Fibroblast of mammary gland (primary cell): ENCODE measurements at regions not wholly inside any gene's neighbourhood (a gene's known extent, or its start where the extent isn't known, plus 50 kb on each side); places are given as distances from the start of the nearest gene placed in this dataset.

Experiments
- DNase-seq: peaks from one replicate; pipeline ENCODE4 v3.0.0-alpha.2; 2010; ENCODE audit warnings: low read depth
- H3K4me3 ChIP-seq: 2 replicates; pipeline ENCODE4 v1.5.1; 2011; ENCODE audit warnings: low read depth, mild to moderate bottlenecking, low read length, moderate library complexity; ENCODE audit not compliant: control insufficient read depth
- CTCF ChIP-seq: conservative IDR thresholded peaks from 2 replicates; pipeline ENCODE4 v1.5.1; 2011; ENCODE audit warnings: low read depth, low read length, inconsistent platforms; ENCODE audit not compliant: control insufficient read depth, insufficient read depth

GRCh38 chr12:12019881-12020280 lies 50.9 kb upstream of the BCL2L14 start:
- no peak overlapping the region for H3K4me3 ChIP-seq
- no peak for TF ChIP-seq CTCF
- no peak for DNase-seq

GRCh38 chr12:12020762-12021161 lies 50.0 kb upstream of the BCL2L14 start:
- no peak overlapping the region for H3K4me3 ChIP-seq
- no peak for DNase-seq
- TF ChIP-seq CTCF: no peak
